NCI-H345 treated with DMSO at 0.1 percent for 48 hours (cell line): ENCODE measurements at regions not wholly inside any gene's neighbourhood (a gene's known extent, or its start where the extent isn't known, plus 50 kb on each side); places are given as distances from the start of the nearest gene placed in this dataset.
A peak's percentile ranks its signal among the peaks of the same experiment; 100 is the strongest.

ENCODE experiments used
- DNase-seq: peaks from one replicate; lab custom pipeline; 2025; ENCODE audit not compliant: unreplicated experiment; lab: John Stamatoyannopoulos, UW

DNA sequence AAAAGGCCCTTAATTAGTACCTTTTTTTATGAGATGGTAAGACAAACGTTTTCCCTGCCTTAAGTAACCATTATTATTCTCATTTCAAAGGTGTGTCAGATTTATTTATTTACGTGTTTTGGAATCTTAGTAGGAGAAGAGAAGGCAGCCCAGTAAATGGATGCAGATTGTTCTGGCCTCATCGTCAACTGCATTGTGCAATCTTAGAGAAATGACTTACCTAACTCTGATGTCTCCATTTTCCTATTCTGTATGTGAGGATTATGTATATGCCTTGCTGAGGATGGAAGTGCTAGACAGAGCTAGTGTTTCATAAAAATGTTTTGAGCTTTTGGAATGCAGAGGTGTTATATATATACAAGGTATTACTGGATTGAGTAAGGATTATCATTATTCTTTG, 97.0 kb upstream of the JAG1 start:
- DNase-seq = no peak

DNA sequence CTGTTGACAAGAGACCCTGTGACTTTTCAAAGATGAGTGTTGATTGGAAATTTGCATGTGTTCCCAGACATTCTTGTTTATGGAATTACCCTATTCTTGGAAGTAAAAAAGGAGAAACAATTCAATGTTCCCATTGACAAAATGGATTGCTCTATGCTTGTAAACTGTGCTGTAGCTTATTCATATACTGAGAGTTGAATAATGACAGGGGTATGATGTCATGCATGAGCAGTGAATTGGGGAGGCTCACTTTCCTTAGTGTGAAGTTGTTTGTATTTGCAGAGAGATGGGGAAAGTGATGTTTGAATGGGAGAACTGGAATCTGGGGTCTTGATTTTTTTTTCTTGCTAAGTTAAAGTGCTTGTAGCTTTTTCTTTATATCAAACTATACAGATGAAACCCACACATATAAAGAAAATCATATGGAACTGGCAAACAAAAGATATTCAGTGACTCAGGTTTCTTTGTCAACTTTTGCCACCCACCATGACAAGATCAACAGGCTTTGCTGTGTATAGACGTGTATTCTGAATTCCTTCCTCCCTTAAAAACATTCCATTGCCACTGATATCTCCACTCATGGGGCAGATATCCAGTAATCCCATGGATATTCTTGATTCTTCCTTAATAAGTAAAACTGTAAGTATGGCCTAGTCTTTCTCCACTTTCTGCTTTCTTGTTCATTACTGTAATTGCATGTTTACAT, 97.8 kb upstream of the JAG1 start:
- DNase-seq = no peak

DNA sequence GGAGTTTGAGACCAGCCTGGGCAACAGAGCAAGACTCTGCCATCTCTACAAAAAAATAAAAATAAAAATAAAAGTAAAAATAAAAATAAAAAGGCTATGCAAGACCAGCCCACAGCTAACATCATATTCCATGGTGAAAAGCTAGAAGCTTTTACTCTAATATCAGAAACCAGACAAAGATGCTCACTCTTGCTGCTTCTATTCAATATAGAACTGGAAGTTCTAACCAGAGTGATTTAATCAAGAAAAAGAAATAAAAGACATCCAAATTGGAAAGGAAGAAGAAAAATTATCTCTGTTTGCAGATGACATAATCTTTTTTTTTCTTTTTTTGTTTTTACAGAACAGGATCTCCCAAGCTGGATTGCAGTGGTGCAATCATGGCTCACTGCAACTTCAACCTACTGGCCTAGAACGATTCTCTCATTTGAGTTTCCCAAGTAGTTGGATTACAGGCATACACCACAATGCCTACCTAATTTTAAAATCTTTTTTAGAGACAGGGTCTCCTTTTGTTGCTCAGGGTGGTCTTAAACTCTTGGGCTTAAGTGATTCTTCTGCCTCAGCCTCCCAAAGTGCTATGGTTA, 100.7 kb upstream of the JAG1 start:
- no peak for DNase-seq

DNA sequence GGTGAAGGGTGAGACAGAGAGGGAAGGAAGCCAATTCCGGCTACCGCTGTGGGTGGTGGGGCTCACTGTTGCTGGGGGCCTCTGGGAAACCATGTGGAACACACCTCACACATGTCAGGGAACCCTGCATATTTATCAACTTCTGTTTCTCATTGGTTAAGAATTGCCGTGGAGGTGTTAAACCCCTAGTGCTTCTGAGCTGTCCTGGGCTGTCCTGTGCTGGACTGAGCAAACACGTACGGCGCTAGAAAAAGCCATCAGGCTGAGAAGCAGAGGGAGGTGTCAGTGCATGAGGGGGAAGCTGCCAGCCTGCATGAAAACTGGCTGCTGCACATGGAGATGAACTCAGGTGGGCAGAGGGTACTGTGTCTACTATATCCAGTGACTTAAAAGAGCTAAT, 103.9 kb upstream of the JAG1 start:
- no peak for DNase-seq

DNA sequence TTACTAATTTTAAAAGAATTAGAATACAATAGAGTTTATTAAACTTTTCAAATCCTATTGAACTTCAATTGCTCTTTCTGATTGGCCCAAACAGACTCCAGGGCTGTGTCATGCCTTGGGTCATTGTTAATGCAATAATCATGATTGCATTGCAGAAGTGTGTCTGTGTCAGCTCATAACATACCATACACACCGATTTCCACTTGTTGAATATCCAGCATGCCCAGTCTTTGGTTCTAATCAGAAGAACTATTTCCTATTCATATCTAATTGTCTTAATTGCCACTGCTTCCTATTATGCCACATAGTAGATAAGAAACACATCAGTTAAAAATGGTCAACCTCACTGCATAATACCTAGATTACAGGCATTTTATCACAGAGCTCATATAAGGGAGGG, 106.1 kb upstream of the JAG1 start:
- DNase-seq = no peak

DNA sequence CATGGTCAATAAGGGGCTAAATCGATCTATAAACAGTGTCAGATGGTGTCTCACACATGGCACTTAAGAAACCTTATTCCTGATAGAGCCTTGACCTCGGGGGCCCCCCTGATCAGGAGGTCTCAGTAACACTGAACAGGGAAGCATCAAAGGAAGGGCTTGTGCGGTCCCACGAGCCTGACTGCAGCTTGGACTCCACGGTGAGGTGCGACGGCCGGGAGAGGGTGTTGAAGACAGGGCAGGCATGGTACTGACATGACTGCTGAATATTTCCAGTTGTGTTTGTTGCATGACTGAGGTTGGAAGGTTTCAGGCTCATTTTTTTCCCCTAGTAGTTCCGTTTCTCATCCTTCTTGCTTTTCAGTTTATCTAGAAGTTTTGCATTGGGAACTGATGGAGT, 107.1 kb upstream of the JAG1 start:
- no peak for DNase-seq

DNA sequence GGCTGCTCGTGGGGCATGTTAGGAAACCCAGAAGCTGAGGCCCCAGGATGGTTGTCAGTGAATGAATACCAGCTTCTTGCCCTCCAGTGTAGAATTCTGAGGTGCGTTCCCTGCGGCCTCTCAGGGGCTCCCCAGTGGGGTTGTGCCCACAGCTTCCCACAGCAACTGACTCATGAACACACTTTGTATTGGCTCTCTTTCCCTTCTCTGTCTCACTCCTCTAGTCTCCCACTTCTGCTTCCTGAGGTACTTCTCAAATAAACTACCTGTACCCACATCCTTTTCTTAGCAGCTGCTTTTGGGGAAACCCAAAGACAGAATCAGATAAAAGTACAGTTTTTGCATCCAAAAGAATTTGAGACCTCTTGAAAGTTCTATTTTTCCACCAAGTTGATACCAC, 107.7 kb upstream of the JAG1 start:
- no peak for DNase-seq

DNA sequence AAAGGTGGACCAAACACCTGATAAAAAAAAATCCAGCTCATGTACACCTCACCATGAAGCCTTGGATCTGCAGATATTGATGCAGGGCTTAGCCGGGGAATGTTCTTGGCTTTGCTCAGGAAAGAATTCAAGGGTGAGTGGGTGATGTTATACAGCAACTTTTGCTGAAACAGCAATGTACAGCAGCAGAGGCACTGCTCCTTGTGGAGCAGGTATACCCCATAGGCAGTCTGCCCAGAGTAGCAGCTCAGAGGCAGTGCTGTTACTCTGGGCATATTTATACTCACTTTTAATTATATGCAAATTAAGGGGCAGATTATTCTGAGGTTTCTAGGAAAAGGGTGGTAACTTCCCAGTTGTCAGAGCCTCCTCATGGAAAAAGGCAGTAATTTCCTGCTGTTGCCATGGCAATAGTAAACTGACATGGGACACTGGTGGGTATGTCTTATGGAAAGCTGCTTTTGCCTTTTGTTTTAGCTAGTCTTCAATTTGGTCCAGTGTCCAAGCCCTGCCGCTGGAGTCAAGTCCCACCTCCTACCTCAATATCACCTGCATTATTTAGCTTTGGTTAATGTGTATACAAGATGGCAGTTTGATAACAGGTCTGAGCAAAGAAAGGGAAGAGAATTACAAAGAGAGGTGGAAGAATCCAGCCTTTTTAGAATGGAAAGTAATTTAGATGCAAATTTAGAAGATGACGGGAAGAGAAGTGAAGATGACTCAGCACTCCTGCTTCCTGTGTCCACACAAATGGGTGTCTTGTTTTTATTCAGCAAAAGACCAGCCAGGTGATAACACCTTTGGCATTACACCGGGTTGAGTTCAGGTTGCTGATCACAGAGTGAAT, 110.1 kb upstream of the JAG1 start:
- no peak for DNase-seq

DNA sequence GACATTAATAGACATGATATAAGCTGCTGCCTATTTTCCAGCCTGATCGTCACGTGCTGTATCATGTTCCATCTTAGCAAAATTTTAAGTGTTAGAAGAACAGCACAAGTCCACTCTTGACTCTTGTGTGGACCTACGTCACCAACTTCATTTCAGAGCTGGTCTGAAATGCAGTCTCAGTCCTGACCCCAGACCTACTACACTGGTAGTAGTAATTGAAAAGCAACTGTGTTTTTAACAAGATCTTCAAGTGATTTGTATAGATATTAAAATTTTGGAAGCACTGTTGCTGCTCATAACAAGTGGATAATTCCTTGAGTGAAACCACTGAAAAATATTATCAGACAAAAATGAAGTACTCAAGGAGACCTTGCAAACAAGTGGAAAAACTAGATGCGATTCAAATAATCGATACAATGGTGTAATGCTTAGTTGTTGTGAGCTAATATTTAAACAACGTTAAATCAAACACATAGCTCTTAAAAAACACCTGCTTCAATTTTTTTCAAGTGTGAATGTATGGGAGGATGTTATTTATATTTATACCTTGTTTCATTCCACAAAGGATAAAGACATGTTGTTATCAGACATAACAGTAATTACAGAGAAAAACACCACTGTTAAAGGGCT, 110.9 kb upstream of the JAG1 start:
- DNase-seq = peak; percentile 38

DNA sequence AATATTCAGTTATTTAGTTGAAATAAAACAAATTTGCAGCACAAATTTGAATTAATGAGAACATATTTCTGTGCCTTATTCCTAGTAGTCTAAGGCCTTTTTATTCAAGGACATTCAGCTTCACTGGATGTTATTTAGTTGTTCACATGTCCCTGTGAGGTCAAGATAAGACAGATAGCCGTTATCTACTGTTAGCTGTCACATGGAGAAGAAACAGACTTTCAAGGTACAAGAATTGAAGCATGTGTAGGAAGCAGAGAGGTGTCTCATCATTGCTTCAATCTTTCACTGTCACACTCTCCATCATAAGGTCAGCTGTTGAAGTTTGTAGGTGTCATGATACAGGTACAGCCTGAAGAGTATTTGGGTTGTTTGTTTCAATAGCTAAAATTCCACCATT, 112.9 kb upstream of the JAG1 start:
- DNase-seq = no peak

DNA sequence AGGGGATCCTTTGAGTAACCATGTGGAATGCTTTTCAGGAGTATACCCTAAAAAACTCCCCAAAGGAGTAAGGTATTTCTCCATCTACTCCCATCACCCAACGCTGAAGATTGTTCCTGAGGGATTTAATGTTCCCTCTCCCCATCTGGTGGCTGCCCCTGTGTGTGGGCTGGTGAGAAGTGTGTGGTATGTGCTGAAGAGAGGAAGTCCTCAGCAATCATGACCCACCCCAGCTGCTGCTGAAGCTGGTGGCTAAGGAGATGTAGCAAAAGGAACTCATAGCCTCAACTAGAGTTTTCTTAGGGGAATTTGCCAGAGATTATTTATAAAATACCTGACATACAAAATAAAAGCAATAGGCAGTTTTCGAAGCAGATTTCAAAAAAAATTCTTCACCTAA, 114.3 kb upstream of the JAG1 start:
- no peak for DNase-seq

DNA sequence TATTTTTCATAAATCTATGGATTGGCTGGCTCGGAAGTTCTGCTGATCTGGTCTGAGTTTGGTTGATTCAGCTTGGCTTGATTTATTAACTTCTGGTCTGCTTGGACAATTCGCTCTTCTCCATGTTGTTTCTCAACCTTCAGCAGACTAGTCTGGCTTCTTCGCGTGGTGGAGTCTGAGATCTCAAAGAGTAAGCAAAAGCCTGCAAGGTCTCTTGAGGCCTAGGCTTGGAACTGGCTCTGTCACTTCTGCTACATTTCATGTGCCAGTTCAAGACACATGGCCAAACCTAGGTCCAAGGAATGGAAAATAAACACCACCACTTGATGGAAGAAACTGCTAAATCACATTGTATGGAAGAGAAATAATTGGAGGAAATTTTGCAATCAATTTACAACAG, 115.1 kb upstream of the JAG1 start:
- no peak for DNase-seq

DNA sequence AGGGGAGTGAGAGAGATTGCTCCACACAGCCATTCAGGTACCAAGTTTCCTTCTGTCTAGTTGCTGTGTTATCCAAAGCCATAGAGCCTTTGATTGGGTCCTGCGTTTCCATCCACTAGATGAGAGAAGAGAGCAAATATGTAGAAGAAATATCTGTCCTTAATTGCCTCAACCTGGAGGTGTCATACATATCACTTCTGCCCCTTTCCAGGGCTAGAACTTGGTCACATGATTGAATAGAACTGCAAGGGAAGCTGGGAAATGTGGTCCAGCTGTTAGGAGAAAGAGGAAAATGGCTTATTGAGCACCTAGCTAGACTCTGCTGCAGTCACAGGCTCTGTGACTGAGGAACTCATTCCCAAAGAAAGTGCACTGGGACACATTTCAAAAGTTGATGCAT, 115.6 kb upstream of the JAG1 start:
- no peak for DNase-seq

DNA sequence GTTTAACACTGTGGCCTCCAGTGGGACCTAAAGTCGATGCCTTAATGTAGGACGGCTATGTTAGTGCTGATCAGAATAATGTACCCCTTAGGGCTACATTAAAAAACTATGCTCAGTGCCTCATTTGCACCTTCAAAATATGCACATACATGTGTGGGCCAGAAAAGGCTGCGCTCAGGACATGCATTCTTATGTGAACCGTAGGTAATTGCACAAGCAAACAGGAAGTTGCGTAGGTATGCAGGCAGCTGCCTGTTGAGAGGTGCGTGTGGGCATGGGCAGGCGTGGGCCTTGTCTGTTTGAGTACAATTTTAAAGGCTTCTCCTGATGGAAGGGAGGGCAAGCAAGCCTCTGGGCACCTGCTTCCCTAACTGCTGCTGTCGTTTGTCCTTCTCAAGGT, 116.2 kb upstream of the JAG1 start:
- DNase-seq = no peak

DNA sequence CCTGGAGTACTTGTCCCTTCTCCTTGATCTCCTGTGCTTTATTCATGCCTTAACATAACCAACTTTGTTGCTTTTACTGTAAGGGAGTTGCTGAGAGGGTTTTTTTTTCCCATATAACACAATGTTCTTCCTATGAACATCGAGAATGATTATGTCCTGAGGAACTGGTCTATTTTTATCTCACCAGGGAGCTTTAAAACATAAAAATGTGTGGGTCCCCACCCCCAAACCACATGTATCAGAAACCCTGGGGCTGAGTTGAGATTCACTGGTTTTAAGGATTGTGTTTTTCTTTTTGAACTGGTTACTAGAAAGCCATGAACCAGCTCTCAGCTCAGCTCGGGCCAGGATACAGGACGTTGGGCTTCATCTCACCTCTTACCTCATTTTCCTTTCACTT, 118.5 kb upstream of the JAG1 start:
- no peak for DNase-seq

DNA sequence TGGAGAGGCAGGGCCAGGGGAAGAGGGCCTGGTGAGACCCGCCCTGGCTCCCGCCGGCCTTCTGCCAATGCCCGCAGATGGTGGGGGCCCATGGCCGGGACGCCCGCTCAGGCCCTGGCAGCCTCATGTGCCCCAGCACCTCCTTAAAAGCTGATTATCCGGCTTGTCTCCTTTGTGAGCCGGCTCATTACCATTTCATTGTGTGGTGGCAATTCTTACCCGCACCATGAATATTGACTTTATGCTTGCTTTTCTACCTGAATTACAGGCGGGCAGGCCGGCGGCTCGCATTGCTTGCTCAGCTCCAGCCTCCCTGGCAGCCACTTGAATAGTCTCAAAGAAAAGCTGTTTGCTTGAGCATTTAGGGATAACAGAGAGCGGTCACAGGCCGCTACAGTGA, 120.0 kb upstream of the JAG1 start:
- peak; percentile 76 for DNase-seq

DNA sequence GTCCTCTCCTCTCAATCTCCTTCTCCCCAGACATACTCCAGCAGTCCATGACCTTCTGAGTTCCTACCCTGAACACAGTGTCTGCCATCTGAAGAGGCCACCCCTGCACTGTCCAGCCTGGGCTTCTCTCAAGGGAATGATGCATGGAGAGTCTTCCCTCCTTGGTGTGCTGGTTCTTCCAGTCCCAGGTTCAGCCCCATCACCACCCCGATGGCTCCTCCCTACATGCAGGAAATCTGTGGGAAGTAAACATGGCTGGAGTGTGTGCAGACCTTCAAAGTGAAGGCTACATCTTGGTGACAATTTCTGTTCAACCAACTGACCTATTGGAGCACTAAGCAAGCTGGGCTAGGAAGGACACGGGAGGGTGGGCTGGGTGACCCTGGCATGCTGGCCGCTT, 121.0 kb upstream of the JAG1 start:
- no peak for DNase-seq

DNA sequence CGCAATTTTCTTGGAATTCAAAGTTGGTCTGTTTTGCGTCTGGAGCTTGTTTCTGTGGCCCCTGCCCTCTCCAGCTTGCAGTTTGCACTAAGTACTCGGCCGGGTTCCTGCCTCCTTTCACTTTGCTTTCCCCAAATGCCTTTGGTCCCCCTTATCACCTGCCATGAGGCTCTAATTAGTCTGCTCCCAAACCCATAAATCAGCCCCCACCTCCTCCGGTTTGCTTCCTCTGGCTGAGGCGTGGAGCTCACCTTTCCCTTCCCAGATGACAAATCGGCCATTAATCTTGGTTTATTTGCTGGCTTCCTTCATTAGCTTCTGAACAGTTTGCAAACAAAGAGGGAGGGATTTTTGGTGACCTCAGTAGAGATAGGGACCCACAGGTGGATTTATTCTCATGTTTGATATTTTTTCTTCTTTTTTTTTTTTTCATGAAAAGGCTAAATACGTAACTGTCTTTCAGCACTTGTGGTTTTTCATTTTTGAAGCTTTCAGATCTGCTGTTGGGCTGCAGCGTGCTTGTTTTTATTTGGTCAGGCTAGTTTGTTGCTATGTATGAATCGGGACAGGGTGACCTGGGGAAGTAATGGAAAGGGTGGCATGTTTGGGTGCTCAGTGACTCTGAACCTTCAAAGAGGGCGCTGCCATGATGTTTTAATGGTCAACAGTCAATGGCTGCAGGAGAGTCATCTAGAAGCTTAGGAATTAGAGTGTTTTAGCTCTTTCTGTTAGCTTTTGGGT, 121.7 kb upstream of the JAG1 start:
- DNase-seq = no peak

DNA sequence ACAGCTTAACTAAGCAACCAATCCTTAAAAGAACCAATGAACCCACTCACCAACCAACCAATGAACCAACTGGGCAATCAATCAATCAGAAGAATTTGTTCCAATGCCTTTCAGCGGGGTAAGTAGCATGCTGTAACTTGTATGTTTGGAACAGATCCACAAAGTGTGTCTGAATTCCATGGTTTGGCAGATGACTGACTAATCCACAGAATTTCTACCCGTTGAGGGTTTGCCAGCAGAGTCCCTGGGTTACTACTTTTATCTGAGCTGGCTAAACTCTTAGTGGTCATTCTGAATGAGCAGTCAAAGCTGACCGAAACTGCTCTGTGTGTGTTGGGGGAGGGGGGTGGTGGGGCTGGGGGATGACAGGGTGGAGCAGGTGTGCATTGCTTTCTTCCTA, 125.0 kb upstream of the JAG1 start:
- no peak for DNase-seq

DNA sequence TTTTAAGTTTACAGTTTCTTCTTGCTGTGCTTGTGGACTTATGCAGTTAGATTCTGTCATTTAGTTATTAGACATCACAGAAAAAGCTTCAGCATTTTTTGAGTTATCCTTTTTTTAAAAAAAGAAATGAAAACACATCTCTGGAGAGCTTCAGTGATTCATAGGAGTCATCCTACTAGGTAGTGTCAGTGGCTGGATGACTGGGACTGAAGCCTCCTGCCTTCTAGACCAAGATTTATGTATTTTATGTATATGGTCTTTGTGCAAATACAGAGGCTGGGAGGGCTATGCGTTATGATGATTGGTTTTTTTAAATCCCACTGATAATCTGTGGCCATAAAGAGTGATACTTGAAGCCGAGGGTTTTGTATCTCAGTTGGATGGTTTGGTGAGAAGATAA, 125.9 kb upstream of the JAG1 start:
- no peak for DNase-seq

DNA sequence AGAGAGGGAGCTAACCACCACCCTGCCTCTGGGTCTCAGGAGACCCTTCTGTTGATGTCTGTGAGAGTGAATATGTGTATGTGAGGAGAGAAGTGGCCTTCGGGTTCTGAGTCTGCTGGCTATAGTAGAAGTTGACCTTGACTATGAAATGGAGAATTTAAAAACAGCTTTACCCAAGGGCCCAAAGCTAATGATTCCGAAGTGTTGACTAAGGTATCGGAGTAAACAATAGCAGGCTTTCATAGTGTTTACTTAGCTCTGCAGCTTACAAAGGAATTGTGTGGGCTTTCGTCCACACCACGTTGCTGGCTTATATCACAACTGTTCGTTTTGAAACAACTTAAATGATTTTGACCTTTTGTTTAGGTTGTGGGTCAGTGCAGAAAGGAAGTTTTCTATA, 126.5 kb upstream of the JAG1 start:
- DNase-seq = peak; percentile 36
